ENCODE measurements at regions not wholly inside any gene's neighbourhood (a gene's known extent, or its start where the extent isn't known, plus 50 kb on each side); places are given as distances from the start of the nearest gene placed in this dataset.
"Not testable (repeated sequence)": the region's sequence is repeated elsewhere in the genome, so short reads cannot be mapped to it uniquely, and the experiment has no call there.

DNA sequence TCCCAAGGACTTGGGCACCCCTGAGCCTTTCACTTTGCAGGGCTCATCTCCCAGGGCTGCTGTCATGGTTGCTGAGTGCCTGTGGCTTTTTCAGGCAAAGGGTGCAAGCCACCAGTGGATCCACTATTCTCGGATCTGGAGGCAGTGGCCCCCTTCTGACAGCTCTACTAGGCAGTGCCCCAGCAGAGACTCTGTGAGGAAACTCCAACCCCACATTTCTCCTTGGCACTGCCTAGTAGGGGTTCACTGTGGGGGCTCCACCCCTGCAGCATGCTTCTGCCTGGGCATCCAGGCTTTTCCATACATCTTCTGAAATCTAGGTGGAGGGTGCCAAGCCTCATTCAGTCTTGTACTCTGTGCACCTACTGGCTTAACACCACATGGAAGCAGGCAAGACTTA is 675.0 kb upstream of the MBL2 start:
- H3K36me3 Mint-ChIP-seq (ENCODE audit: low read depth) = no peaks in the 10 kb centered on the region
- ChIA-PET POLR2A (no interaction called here), CTCF (no interaction called here)
- ATAC-seq (ENCODE audit: low read depth) (no peak), DNase-seq (no peak)
- no peak overlapping the region for H3K27ac Mint-ChIP-seq
- intact Hi-C loops (cut with micrococcal nuclease) = no loop called here
- peaks cover 7% of the 10 kb centered on the region for H3K9me3 Mint-ChIP-seq
- no peaks in the 10 kb centered on the region for H3K4me1 Mint-ChIP-seq
- TF ChIP-seq, protein P1, sequence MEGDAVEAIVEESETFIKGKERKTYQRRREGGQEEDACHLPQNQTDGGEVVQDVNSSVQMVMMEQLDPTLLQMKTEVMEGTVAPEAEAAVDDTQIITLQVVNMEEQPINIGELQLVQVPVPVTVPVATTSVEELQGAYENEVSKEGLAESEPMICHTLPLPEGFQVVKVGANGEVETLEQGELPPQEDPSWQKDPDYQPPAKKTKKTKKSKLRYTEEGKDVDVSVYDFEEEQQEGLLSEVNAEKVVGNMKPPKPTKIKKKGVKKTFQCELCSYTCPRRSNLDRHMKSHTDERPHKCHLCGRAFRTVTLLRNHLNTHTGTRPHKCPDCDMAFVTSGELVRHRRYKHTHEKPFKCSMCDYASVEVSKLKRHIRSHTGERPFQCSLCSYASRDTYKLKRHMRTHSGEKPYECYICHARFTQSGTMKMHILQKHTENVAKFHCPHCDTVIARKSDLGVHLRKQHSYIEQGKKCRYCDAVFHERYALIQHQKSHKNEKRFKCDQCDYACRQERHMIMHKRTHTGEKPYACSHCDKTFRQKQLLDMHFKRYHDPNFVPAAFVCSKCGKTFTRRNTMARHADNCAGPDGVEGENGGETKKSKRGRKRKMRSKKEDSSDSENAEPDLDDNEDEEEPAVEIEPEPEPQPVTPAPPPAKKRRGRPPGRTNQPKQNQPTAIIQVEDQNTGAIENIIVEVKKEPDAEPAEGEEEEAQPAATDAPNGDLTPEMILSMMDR (IDR thresholded peaks at IDR 0.05) = no peak
- no peak overlapping the region for H3K4me3 Mint-ChIP-seq
- no peaks in the 10 kb centered on the region for H3K27me3 Mint-ChIP-seq

- CTCF ChIA-PET = no interaction called here
These were observed 669.3 kb upstream of the MBL2 start for GRCh38 chr10:53441843-53442242.

GRCh38 chr10:53440601-53441000 is 668.0 kb upstream of the MBL2 start:
- Mint-ChIP-seq H3K4me1 (no peaks in the 10 kb centered on the region), H3K36me3 (ENCODE audit: low read depth) (no peaks in the 10 kb centered on the region), H3K4me3 (no peak overlapping the region), H3K9me3 (peaks cover 3% of the 10 kb centered on the region), H3K27me3 (no peaks in the 10 kb centered on the region), H3K27ac (no peak overlapping the region)
- ChIA-PET POLR2A (no interaction called here), CTCF (no interaction called here)
- TF ChIP-seq, protein P1 (IDR thresholded peaks at IDR 0.05) = no peak
- intact Hi-C loops (cut with micrococcal nuclease) = no loop called here
- no peak for DNase-seq
- no peak for ATAC-seq (ENCODE audit: low read depth)

More at GRCh38 chr10:53441843-53442242, 669.3 kb upstream of the MBL2 start:
- ATAC-seq (ENCODE audit: low read depth) (no peak), DNase-seq (no peak)
- POLR2A ChIA-PET = no interaction called here
- peaks cover 4% of the 10 kb centered on the region for H3K9me3 Mint-ChIP-seq
- no peaks in the 10 kb centered on the region for H3K4me1 Mint-ChIP-seq
- no peaks in the 10 kb centered on the region for H3K36me3 Mint-ChIP-seq (ENCODE audit: low read depth)
- H3K4me3 Mint-ChIP-seq = no peak overlapping the region
- H3K27me3 Mint-ChIP-seq = no peaks in the 10 kb centered on the region
- TF ChIP-seq, protein P1 (IDR thresholded peaks at IDR 0.05) = no peak
- intact Hi-C loops (cut with micrococcal nuclease) = no loop called here
- H3K27ac Mint-ChIP-seq = no peak overlapping the region

DNA sequence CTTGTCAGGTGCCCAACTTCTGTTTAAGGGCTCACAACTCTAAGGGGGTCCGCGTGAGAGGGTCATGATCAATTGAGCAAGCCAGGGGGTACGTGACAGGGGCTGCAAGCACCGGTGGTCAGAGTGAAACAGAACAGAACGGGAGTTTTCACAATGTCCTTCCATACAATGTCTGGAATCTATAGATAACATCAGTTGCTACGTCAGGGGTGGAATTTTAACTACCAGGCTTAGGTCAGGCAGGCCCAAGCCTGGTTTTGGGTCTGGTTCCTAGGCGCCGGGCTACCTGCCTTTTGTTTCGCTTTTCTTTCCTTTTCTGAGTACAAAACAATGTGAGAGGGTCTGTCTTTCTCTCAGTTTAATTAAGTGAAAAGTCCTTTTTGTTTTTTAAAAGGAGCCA is 666.5 kb upstream of the MBL2 start:
- POLR2A ChIA-PET; H3K4me3 Mint-ChIP-seq; intact Hi-C loops (cut with micrococcal nuclease); ATAC-seq (ENCODE audit: low read depth); H3K27me3 Mint-ChIP-seq; H3K27ac Mint-ChIP-seq; H3K4me1 Mint-ChIP-seq; H3K36me3 Mint-ChIP-seq (ENCODE audit: low read depth); H3K9me3 Mint-ChIP-seq; CTCF ChIA-PET; DNase-seq: not testable (repeated sequence)

- H3K9me3 Mint-ChIP-seq = peaks cover 11% of the 10 kb centered on the region
- TF ChIP-seq, protein P1 (IDR thresholded peaks at IDR 0.05) = no peak
- POLR2A ChIA-PET = no interaction called here
- DNase-seq = no peak
- intact Hi-C loops (cut with micrococcal nuclease) = no loop called here
- H3K27ac Mint-ChIP-seq = no peak overlapping the region
- no peaks in the 10 kb centered on the region for H3K36me3 Mint-ChIP-seq (ENCODE audit: low read depth)
- ATAC-seq (ENCODE audit: low read depth) = no peak
- H3K4me3 Mint-ChIP-seq = no peak overlapping the region
- CTCF ChIA-PET = no interaction called here
- no peaks in the 10 kb centered on the region for H3K4me1 Mint-ChIP-seq
- H3K27me3 Mint-ChIP-seq = no peaks in the 10 kb centered on the region
These were observed 661.8 kb upstream of the MBL2 start for GRCh38 chr10:53434413-53434812.

- TF ChIP-seq, protein P1 (IDR thresholded peaks at IDR 0.05) = no peak
- Mint-ChIP-seq H3K36me3 (ENCODE audit: low read depth) (no peaks in the 10 kb centered on the region), H3K9me3 (peaks cover 8% of the 10 kb centered on the region), H3K4me1 (no peaks in the 10 kb centered on the region), H3K4me3 (no peak overlapping the region), H3K27ac (no peak overlapping the region), H3K27me3 (no peaks in the 10 kb centered on the region)
- intact Hi-C loops (cut with micrococcal nuclease) = no loop called here
- ATAC-seq (ENCODE audit: low read depth) = no peak
- DNase-seq = no peak
- POLR2A ChIA-PET = no interaction called here
- CTCF ChIA-PET = no interaction called here
These were observed 659.5 kb upstream of the MBL2 start for GRCh38 chr10:53432035-53432434.

All from activated B cell treated with CpG ODN at 0.5 μM for 24 hours (primary cell).